A673 (cell line): ENCODE measurements at regions not wholly inside any gene's neighbourhood (a gene's known extent, or its start where the extent isn't known, plus 50 kb on each side); places are given as distances from the start of the nearest gene placed in this dataset.

Experiments used
- BruUV-seq: library from RNA; stranded (reverse); fragments of 400-500 nt; replicated peaks from 2 replicates; lab custom pipeline; 2021; lab: Mats Ljungman, UMichigan
- CTCF ChIA-PET: fragments of 300-600 bp; sonication (Branson Sonifier 250); formaldehyde crosslinking; loops from one replicate; lab custom pipeline; 2022; ENCODE audit warnings: antibody characterized with exemption; lab: Charles Lee
- POLR2A ChIA-PET: fragments of 300-600 bp; sonication (Branson Sonifier 250); formaldehyde crosslinking; loops from one replicate; lab custom pipeline; 2022; ENCODE audit warnings: antibody characterized with exemption; ENCODE audit not compliant: low non-redundant PET; lab: Charles Lee
- DNase-seq: peaks from one replicate; pipeline ENCODE4 v3.0.0-alpha.2; 2015; ENCODE audit warnings: low spot score
- H3K27ac ChIP-seq: fragments of 200-600 bp; sonication (generic); 2 replicates; pipeline ENCODE4 v1.5.1; 2016; ENCODE audit warnings: mixed run types, low read depth, mild to moderate bottlenecking, mixed read lengths, antibody characterized with exemption, low read length; ENCODE audit not compliant: poor library complexity, severe bottlenecking
- H3K27me3 ChIP-seq: fragments of 200-600 bp; sonication (generic); replicated peaks from 2 replicates; pipeline ENCODE4 v1.6.1; 2017; ENCODE audit warnings: mixed run types, low read depth, mild to moderate bottlenecking, mixed read lengths, antibody characterized with exemption, low read length; ENCODE audit not compliant: insufficient read depth, poor library complexity
- H3K36me3 ChIP-seq: fragments of 200-600 bp; sonication (generic); 2 replicates; pipeline ENCODE4 v1.6.1; 2016; ENCODE audit warnings: mixed run types, mild to moderate bottlenecking, mixed read lengths, antibody characterized with exemption, low read length; ENCODE audit not compliant: insufficient read depth, poor library complexity, severe bottlenecking
- H3K4me1 ChIP-seq: fragments of 200-600 bp; sonication (generic); 2 replicates; pipeline ENCODE4 v1.6.1; 2017; ENCODE audit warnings: mixed run types, mild to moderate bottlenecking, mixed read lengths, antibody characterized with exemption, low read length; ENCODE audit not compliant: insufficient read depth, poor library complexity, severe bottlenecking
- H3K4me3 ChIP-seq: fragments of 200-600 bp; sonication (generic); 2 replicates; pipeline ENCODE4 v1.5.1; 2016; ENCODE audit warnings: low read depth, mixed run types, mild to moderate bottlenecking, mixed read lengths, low read length; ENCODE audit not compliant: poor library complexity, severe bottlenecking
- H3K9me3 ChIP-seq: fragments of 200-600 bp; sonication (generic); 2 replicates; pipeline ENCODE4 v1.6.1; 2016; ENCODE audit warnings: mixed run types, low read depth, mild to moderate bottlenecking, mixed read lengths, antibody characterized with exemption, low read length; ENCODE audit not compliant: poor library complexity, severe bottlenecking
- CTCF ChIP-seq: fragments of 300-800, 200-600 bp; sonication (generic); conservative IDR thresholded peaks from 2 replicates; pipeline ENCODE4 v1.5.1; 2017; ENCODE audit warnings: low read depth, mild to moderate bottlenecking, antibody characterized with exemption, low read length, moderate library complexity, mixed read lengths
- EZH2 ChIP-seq: fragments of 200-600 bp; sonication (generic); IDR thresholded peaks from 2 replicates; pipeline ENCODE4 v1.6.1; 2017; ENCODE audit warnings: borderline replicate concordance, low read depth, mild to moderate bottlenecking, mixed read lengths, antibody characterized with exemption, low read length; ENCODE audit not compliant: poor library complexity, severe bottlenecking
- intact Hi-C: fragments of 100-400 bp; cut with micrococcal nuclease; formaldehyde crosslinking; loops from one replicate; pipeline ENCODE4 v1.10.0; 2022; ENCODE audit not compliant: unreplicated experiment

- no TSS peak for BruUV-seq
- DNase-seq: no peak
- Histone ChIP-seq H3K27me3 (no peaks in the 10 kb centered on the region), H3K36me3 (no peaks in the 10 kb centered on the region), H3K9me3 (no peaks in the 10 kb centered on the region), H3K4me1 (no peaks in the 10 kb centered on the region), H3K27ac (no peak overlapping the region), H3K4me3 (no peak overlapping the region)
- intact Hi-C loops: no loop called here
- TF ChIP-seq CTCF: no peak
- ChIA-PET CTCF (no interaction called here), POLR2A (interaction anchor here (0.6 kb wide), 1 partner anchor 38 kb away, joined by 7 read pairs; no protein-coding TSS in a partner anchor)
Observed at GRCh38 chr2:156006721-156007618, 325.6 kb downstream of the NR4A2 start.

GRCh38 chr2:156005999-156006712, 326.4 kb downstream of the NR4A2 start:
- no peak for DNase-seq
- POLR2A ChIA-PET: interaction anchor here (0.6 kb wide), 1 partner anchor 38 kb away, joined by 7 read pairs; no protein-coding TSS in a partner anchor

GRCh38 chr2:156005531-156005930, 327.0 kb downstream of the NR4A2 start:
- no peak for TF ChIP-seq CTCF
- TF ChIP-seq EZH2: no peak
- no peak for DNase-seq
- Histone ChIP-seq H3K9me3 (no peaks in the 10 kb centered on the region), H3K27ac (no peak overlapping the region), H3K4me3 (no peak overlapping the region), H3K27me3 (no peaks in the 10 kb centered on the region), H3K36me3 (no peaks in the 10 kb centered on the region), H3K4me1 (no peaks in the 10 kb centered on the region)
- ChIA-PET POLR2A (no interaction called here), CTCF (interaction anchor here (0.5 kb wide), 1 partner anchor 49 kb away, joined by 3 read pairs; no protein-coding TSS in a partner anchor)
- no TSS peak for BruUV-seq
- intact Hi-C loops: no loop called here

More at GRCh38 chr2:156005999-156006712, 326.4 kb downstream of the NR4A2 start:
- BruUV-seq: no TSS peak
- Histone ChIP-seq H3K4me1 (no peaks in the 10 kb centered on the region), H3K27ac (no peak overlapping the region), H3K9me3 (no peaks in the 10 kb centered on the region), H3K36me3 (no peaks in the 10 kb centered on the region), H3K4me3 (no peak overlapping the region), H3K27me3 (no peaks in the 10 kb centered on the region)
- TF ChIP-seq EZH2 (no peak), CTCF (no peak)
- CTCF ChIA-PET: interaction anchor here (0.5 kb wide), 1 partner anchor 48 kb away, joined by 3 read pairs; no protein-coding TSS in a partner anchor
- intact Hi-C loops: no loop called here
